Right cardiac atrium (tissue), 5 donors: ENCODE measurements at regions not wholly inside any gene's neighbourhood (a gene's known extent, or its start where the extent isn't known, plus 50 kb on each side); places are given as distances from the start of the nearest gene placed in this dataset.

Experiments
- ATAC-seq, 2 donors: fragments of 200-7000 bp; cut with Tn5 transposase; one replicate each; pipeline versions ENCODE4 v1.8.0 to v1.9.1; 2020; ENCODE audit warnings: moderate library complexity in 2 of 2, mild to moderate bottlenecking in 1 of 2
- DNase-seq, 3 donors: peaks; one replicate each; pipeline ENCODE4 v3.0.0-alpha.2; 2020
- H3K27ac ChIP-seq: one replicate; pipeline ENCODE4 v1.5.1; 2013; ENCODE audit warnings: mild to moderate bottlenecking, low read length, control low read depth, moderate library complexity
- H3K27me3 ChIP-seq: one replicate; pipeline ENCODE4 v1.6.1; 2013; ENCODE audit not compliant: control insufficient read depth, insufficient read depth
- H3K4me1 ChIP-seq: one replicate; pipeline ENCODE4 v1.6.1; 2013; ENCODE audit warnings: low read length; ENCODE audit not compliant: control insufficient read depth, insufficient read depth
- H3K4me3 ChIP-seq: one replicate; pipeline ENCODE4 v1.5.1; 2013; ENCODE audit warnings: low read length, control low read depth
- H3K9me3 ChIP-seq: one replicate; pipeline ENCODE4 v1.6.1; 2013; ENCODE audit warnings: low read length; ENCODE audit not compliant: control insufficient read depth
- WGBS: extraction: QIAGEN DNeasy Blood & Tissue Kit; methylation state at CpG from one replicate; pipeline ENCODE4 v1.1.7; 2013; 5-methylcytosine and 5-hydroxymethylcytosine counted together
- intact Hi-C, 4 donors: fragments of 100-400 bp; cut with DNase I; formaldehyde crosslinking; loops; one replicate each; pipeline versions ENCODE4 v1.11.0 to v1.14.0; 2022 to 2023
- donor health status: healthy with polysubstance abuse.
- donor health status: DM: no; HTN: yes; CAD: no.
- donor health status: DM: no; HTN: no; CAD: no.
- donor health status: DM: no; HTN: yes; CAD: no; lungs with severe emphysema.
- donor health status: DM: yes; HTN: yes; CAD: no.

DNA sequence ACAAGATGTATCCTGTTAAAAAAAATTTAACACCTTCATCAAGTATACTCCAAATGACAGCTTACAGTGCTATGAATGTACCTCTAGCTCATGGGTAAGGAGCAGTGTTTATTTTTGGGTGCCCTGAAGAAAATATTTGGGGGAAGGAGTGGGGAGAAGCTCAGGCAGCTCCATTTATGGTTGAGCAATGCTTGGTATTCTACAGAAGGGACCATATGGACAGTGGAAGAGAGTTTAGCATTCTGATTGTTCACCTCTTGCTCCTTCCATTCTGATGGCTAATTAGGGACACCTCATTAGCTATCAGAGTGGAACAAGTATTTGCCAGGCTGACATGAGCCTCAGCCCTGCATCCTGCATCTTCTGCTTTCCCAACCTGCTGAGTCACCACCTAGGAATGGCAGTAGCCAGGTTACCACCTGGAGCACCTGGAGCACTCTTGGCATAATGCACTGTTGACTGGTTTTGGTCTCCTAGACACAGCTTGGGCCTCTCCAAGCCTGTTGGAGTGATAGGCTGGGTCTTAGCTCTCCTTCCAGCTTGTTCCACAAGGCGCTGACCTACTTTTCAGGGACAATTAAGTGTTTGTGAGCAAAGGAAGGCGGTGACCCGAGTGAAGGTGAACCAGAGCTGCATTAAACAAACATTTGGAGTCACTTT is 62.0 kb upstream of the MACF1 start:
- ATAC-seq (peak; percentile 38 to 50), DNase-seq (no peak)
- no peak overlapping the region for H3K4me3 ChIP-seq
- peaks cover 12% of the 10 kb centered on the region for H3K4me1 ChIP-seq
- WGBS, result 75% methylated on average over 3 of the region's 3 CpGs
- intact Hi-C loops, result no loop called here
- no peaks in the 10 kb centered on the region for H3K9me3 ChIP-seq
- H3K27ac ChIP-seq, result no peak overlapping the region
- H3K27me3 ChIP-seq, result no peaks in the 10 kb centered on the region

GRCh38 chr1:39144924-39145323 is 59.6 kb upstream of the MACF1 start:
- intact Hi-C loops, result no loop called here
- no peak overlapping the region for H3K27ac ChIP-seq
- no peak for ATAC-seq

DNA sequence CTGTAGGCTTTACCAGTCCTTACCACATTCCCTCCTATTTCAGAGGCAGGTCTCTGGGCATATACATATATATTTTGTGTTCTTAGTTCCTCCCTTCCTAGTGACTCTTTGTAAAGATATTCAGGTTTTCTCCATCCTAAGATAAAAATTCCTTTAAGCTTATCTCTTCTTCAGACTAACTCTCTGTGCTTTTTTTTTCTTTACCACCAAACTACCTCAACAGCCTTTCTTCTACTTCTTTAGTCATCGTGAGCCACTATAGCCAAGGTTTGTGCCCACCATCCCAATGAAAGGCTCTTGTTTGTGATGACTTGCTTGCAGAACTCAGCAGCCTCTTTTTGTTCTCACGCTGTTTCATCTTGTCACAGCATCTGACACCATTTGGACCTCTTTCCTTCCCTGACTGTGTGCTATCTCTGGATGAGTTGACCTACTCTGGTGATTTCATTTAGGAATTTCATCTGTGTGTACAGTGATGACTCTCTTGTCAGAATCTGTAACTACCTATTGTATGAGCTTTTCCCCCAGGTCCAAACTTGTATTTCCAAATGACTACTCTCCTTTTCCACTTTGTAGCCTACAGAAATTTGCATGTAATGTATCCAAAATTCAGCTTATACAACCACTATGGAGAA is 59.0 kb upstream of the MACF1 start:
- no peak for ATAC-seq
- intact Hi-C loops, result no loop called here
- H3K4me1 ChIP-seq, result peaks cover 14% of the 10 kb centered on the region
- DNase-seq, result no peak
- H3K4me3 ChIP-seq, result no peak overlapping the region
- no peaks in the 10 kb centered on the region for H3K27me3 ChIP-seq
- no peaks in the 10 kb centered on the region for H3K9me3 ChIP-seq
- no peak overlapping the region for H3K27ac ChIP-seq
- 96% methylated on average over 2 of the region's 2 CpGs for WGBS

More at GRCh38 chr1:39144924-39145323, 59.6 kb upstream of the MACF1 start:
- no peak overlapping the region for H3K4me3 ChIP-seq
- no peaks in the 10 kb centered on the region for H3K9me3 ChIP-seq
- no peaks in the 10 kb centered on the region for H3K27me3 ChIP-seq
- WGBS, result 92% methylated on average over 3 of the region's 3 CpGs
- peaks cover 14% of the 10 kb centered on the region for H3K4me1 ChIP-seq
- no peak for DNase-seq

GRCh38 chr1:39146681-39147080 is 57.8 kb upstream of the MACF1 start:
- no peak for ATAC-seq
- H3K27me3 ChIP-seq, result no peaks in the 10 kb centered on the region
- intact Hi-C loops, result no loop called here
- no peak for DNase-seq
- no peak overlapping the region for H3K4me3 ChIP-seq
- H3K9me3 ChIP-seq, result no peaks in the 10 kb centered on the region
- H3K27ac ChIP-seq, result no peak overlapping the region
- peaks cover 16% of the 10 kb centered on the region for H3K4me1 ChIP-seq

- Histone ChIP-seq H3K27me3 (no peaks in the 10 kb centered on the region), H3K27ac (no peak overlapping the region), H3K9me3 (no peaks in the 10 kb centered on the region), H3K4me1 (peaks cover 15% of the 10 kb centered on the region), H3K4me3 (no peak overlapping the region)
- intact Hi-C loops, result no loop called here
- 66% methylated on average over 3 of the region's 3 CpGs for WGBS
- DNase-seq (no peak), ATAC-seq (no peak)
These were observed 57.1 kb upstream of the MACF1 start for GRCh38 chr1:39147099-39148025.

DNA sequence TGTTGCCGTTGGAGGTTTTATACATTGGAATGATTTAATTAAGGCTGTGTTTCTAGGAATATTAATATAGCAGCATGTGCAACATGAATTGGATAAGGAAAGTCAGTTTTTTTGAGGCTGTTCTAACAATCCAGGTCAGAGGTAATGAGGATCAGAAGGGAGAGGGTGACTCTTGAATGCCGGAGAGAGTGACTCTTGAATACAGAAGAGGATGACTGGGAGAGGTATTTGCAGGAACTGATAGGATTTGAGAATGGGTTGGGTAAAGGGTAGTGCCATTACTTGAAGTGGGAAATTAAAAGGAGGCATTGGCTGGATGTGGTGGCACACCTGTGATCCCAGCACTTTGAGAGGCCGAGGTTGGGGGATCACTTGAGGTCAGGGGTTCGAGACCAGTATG is 55.6 kb upstream of the MACF1 start:
- peaks cover 15% of the 10 kb centered on the region for H3K4me1 ChIP-seq
- no peak overlapping the region for H3K27ac ChIP-seq
- ATAC-seq, result no peak
- no peak overlapping the region for H3K4me3 ChIP-seq
- intact Hi-C loops, result no loop called here
- 88% methylated on average over 4 of the region's 4 CpGs for whole genome bisulfite sequencing
- H3K9me3 ChIP-seq, result no peaks in the 10 kb centered on the region
- H3K27me3 ChIP-seq, result no peaks in the 10 kb centered on the region
- no peak for DNase-seq

GRCh38 chr1:39149509-39149908 is 55.0 kb upstream of the MACF1 start:
- Histone ChIP-seq H3K27ac (no peak overlapping the region), H3K9me3 (no peaks in the 10 kb centered on the region), H3K4me1 (peaks cover 20% of the 10 kb centered on the region), H3K27me3 (no peaks in the 10 kb centered on the region), H3K4me3 (no peak overlapping the region)
- DNase-seq (no peak), ATAC-seq (no peak)
- 60% methylated on average over 4 of the region's 4 CpGs for WGBS
- intact Hi-C loops, result no loop called here

- no peaks in the 10 kb centered on the region for H3K27me3 ChIP-seq
- H3K27ac ChIP-seq, result no peak overlapping the region
- DNase-seq (no peak), ATAC-seq (no peak)
- no peak overlapping the region for H3K4me3 ChIP-seq
- peaks cover 24% of the 10 kb centered on the region for H3K4me1 ChIP-seq
- H3K9me3 ChIP-seq, result no peaks in the 10 kb centered on the region
- intact Hi-C loops, result no loop called here
- 43% methylated on average over 2 of the region's 2 CpGs for WGBS
These were observed 53.7 kb upstream of the MACF1 start for GRCh38 chr1:39150779-39151178.

GRCh38 chr1:39151267-39151666 is 53.2 kb upstream of the MACF1 start:
- no peaks in the 10 kb centered on the region for H3K27me3 ChIP-seq
- H3K27ac ChIP-seq, result no peak overlapping the region
- no peaks in the 10 kb centered on the region for H3K9me3 ChIP-seq
- H3K4me3 ChIP-seq, result no peak overlapping the region
- intact Hi-C loops, result no loop called here
- 57% methylated on average over 3 of the region's 3 CpGs for WGBS
- H3K4me1 ChIP-seq, result peaks cover 24% of the 10 kb centered on the region
- DNase-seq (no peak), ATAC-seq (no peak)

GRCh38 chr1:39152923-39153322 is 51.6 kb upstream of the MACF1 start:
- H3K4me1 ChIP-seq, result peaks cover 25% of the 10 kb centered on the region
- ATAC-seq (no peak), DNase-seq (no peak)
- 68% methylated on average over 1 of the region's 1 CpG for WGBS
- H3K4me3 ChIP-seq, result no peak overlapping the region
- H3K27ac ChIP-seq, result no peak overlapping the region
- intact Hi-C loops, result no loop called here
- H3K9me3 ChIP-seq, result no peaks in the 10 kb centered on the region
- H3K27me3 ChIP-seq, result no peaks in the 10 kb centered on the region

DNA sequence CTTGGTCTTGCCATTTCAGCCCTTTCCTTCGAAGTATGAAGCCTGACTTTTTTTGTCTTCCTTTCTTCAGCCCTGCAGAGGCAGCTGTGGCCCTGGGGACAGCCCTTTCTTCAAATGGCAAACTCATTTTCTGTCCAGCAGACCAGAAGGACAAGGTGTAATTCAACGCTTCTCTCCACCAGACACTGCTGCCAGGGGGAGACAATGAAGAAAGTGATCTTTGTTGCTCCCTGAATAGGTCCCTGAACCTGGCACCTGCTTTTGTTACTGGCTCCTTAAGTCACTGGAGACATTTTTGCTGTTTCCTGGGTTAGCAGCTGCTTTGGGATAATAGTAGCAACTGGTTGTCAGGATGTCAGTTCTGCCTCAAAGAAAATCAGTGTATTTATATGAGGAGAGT is 50.8 kb upstream of the MACF1 start:
- Histone ChIP-seq H3K4me3 (no peak overlapping the region), H3K4me1 (peaks cover 33% of the 10 kb centered on the region), H3K27me3 (no peaks in the 10 kb centered on the region), H3K9me3 (no peaks in the 10 kb centered on the region), H3K27ac (no peak overlapping the region)
- no peak for ATAC-seq
- no peak for DNase-seq
- WGBS, result 67% methylated on average over 2 of the region's 2 CpGs
- intact Hi-C loops, result no loop called here
